ENCODE measurements at regions not wholly inside any gene's neighbourhood (a gene's known extent, or its start where the extent isn't known, plus 50 kb on each side); places are given as distances from the start of the nearest gene placed in this dataset.

DNA sequence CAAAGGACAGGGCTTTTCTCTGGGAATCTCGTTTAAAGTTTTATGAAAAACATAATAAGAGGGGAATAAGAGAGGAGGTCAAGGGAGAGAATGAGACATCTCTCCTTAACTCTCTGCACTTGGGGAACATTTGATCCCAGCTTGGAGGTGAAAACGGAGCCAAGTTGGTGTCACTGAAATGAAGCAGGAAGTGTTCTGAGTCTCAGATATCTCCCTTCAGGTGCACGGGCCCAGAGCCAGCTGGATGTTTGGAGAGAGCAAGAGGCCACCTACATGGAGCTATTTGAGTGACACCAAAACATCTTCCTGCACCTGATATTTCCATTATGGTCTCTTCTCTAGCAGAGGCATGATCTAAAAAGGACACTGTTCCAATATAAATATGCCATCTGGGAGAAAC, 85.7 kb downstream of the BLID start:
- TF ChIP-seq CTCF (IDR thresholded peaks at IDR 0.05) (no peak), POLR2A (IDR thresholded peaks at IDR 0.05) (no peak), POLR2AphosphoS5 (IDR thresholded peaks at IDR 0.05) (no peak)
